SK-N-SH (cell line): ENCODE measurements at regions not wholly inside any gene's neighbourhood (a gene's known extent, or its start where the extent isn't known, plus 50 kb on each side); places are given as distances from the start of the nearest gene placed in this dataset.

Experiments used
- CTCF ChIA-PET: fragments of 300-600, 350-600 bp; formaldehyde crosslinking; extraction: SDS; loops from one replicate; lab custom pipeline; 2021; lab: Yijun Ruan, JAX
- POLR2A ChIA-PET: fragments of 350-600 bp; sonication (Branson Sonifier 250); formaldehyde crosslinking; extraction: SDS; loops from one replicate; lab custom pipeline; 2020; ENCODE audit warnings: antibody characterized with exemption, inconsistent platforms; lab: Yijun Ruan, JAX
- DNase-seq: peaks from one replicate; pipeline ENCODE4 v3.0.0; 2012
- H2AFZ ChIP-seq: fragments of 200-600 bp; sonication (generic); 2 replicates; pipeline ENCODE4 v1.8.1; 2016; ENCODE audit warnings: antibody characterized with exemption, mild to moderate bottlenecking, low read depth
- H3F3A ChIP-seq: fragments of 200-600 bp; sonication (generic); replicated peaks from 2 replicates; pipeline ENCODE3; 2016; ENCODE audit warnings: antibody characterized with exemption, mild to moderate bottlenecking; ENCODE audit not compliant: insufficient read depth
- H3K27ac ChIP-seq, 2 experiments: fragments of 200-500 bp in 1 of 2; fragments of 200-600 bp in 1 of 2; sonication (Bioruptor generic) in 1 of 2; sonication (generic), shearing (Covaris generic) in 1 of 2; 2 replicates each; pipeline versions ENCODE4 v1.5.1 to v1.6.1; 2014 to 2016; ENCODE audit warnings: low read depth in 2 of 2, inconsistent platforms in 1 of 2, low read length in 1 of 2, mild to moderate bottlenecking in 1 of 2, mixed read lengths in 1 of 2
- H3K27me3 ChIP-seq: fragments of 200-600 bp; sonication (generic), shearing (Covaris generic); 2 replicates; pipeline ENCODE4 v1.6.1; 2016; ENCODE audit warnings: mixed run types; ENCODE audit not compliant: insufficient read depth
- H3K36me3 ChIP-seq, 2 experiments: fragments of 200-500 bp in 1 of 2; fragments of 200-600 bp in 1 of 2; sonication (Bioruptor generic) in 1 of 2; sonication (generic) in 1 of 2; replicated peaks in 1 of 2; 2 replicates each; pipeline versions ENCODE3 to v1.5.1; 2014 to 2016; ENCODE audit warnings: low read length in 1 of 2, mild to moderate bottlenecking in 1 of 2; ENCODE audit not compliant: insufficient read depth in 2 of 2, control insufficient read depth in 1 of 2
- H3K4me1 ChIP-seq, 2 experiments: fragments of 200-500 bp in 1 of 2; fragments of 200-600 bp in 1 of 2; sonication (Bioruptor generic) in 1 of 2; sonication (generic), shearing (Covaris generic) in 1 of 2; 2 replicates each; pipeline versions ENCODE4 v1.5.1 to v1.6.1; 2014 to 2016; ENCODE audit warnings: low read depth in 1 of 2, low read length in 1 of 2, mixed run types in 1 of 2; ENCODE audit not compliant: insufficient read depth in 2 of 2, control insufficient read depth in 1 of 2
- H3K4me2 ChIP-seq: fragments of 200-600 bp; sonication (generic), shearing (Covaris generic); 2 replicates; pipeline ENCODE4 v1.6.1; 2017; ENCODE audit warnings: mixed run types
- H3K4me3 ChIP-seq, 2 experiments: fragments of 200-500 bp in 1 of 2; fragments of 200-600 bp in 1 of 2; sonication (Bioruptor generic) in 1 of 2; sonication (generic), shearing (Covaris generic) in 1 of 2; 2 replicates each; pipeline versions ENCODE4 v1.5.1 to v1.8.1; 2014 to 2016; ENCODE audit warnings: low read depth in 2 of 2, inconsistent platforms in 1 of 2, low read length in 1 of 2, mild to moderate bottlenecking in 1 of 2, mixed read lengths in 1 of 2, moderate library complexity in 1 of 2
- H3K79me2 ChIP-seq: fragments of 200-600 bp; sonication (generic); 2 replicates; pipeline ENCODE4 v1.8.1; 2017; ENCODE audit warnings: mild to moderate bottlenecking; ENCODE audit not compliant: insufficient read depth
- H3K9ac ChIP-seq: fragments of 200-600 bp; sonication (generic); 2 replicates; pipeline ENCODE4 v1.6.1; 2017; ENCODE audit warnings: mixed run types
- H3K9me2 ChIP-seq: fragments of 200-600 bp; sonication (generic); 2 replicates; pipeline ENCODE4 v1.6.1; 2017; ENCODE audit warnings: mixed run types
- H3K9me3 ChIP-seq: fragments of 200-600 bp; sonication (generic); 2 replicates; pipeline ENCODE4 v1.6.1; 2017; ENCODE audit warnings: mixed run types, mild to moderate bottlenecking, moderate library complexity
- H4K20me1 ChIP-seq: fragments of 200-600 bp; sonication (generic); 2 replicates; pipeline ENCODE4 v1.6.1; 2017; ENCODE audit warnings: mild to moderate bottlenecking, mixed run types; ENCODE audit not compliant: insufficient read depth
- ELF1 ChIP-seq: IDR thresholded peaks from 2 replicates; pipeline ENCODE4 v1.4.0; 2012
- EZH2phosphoT487 ChIP-seq: fragments of 200-600 bp; sonication (generic); IDR thresholded peaks from 2 replicates; pipeline ENCODE4 v1.6.1; 2017; ENCODE audit warnings: low read depth, mixed run types, mild to moderate bottlenecking, antibody characterized with exemption, moderate library complexity, borderline replicate concordance
- FOXJ3 ChIP-seq: sonication (generic); formaldehyde crosslinking; IDR thresholded peaks from 2 replicates; pipeline ENCODE4 v1.5.1; 2020; ENCODE audit warnings: mild to moderate bottlenecking, missing genetic modification reagents
- FOXM1 ChIP-seq: IDR thresholded peaks from 2 replicates; pipeline ENCODE4 v1.4.0; 2012; ENCODE audit warnings: low read depth, mild to moderate bottlenecking
- GABPA ChIP-seq: IDR thresholded peaks from 2 replicates; pipeline ENCODE4 v1.4.0; 2012; ENCODE audit warnings: low read depth, mild to moderate bottlenecking
- GATA2 ChIP-seq: sonication (generic); formaldehyde crosslinking; IDR thresholded peaks from 2 replicates; pipeline ENCODE4 v1.5.0; 2020; ENCODE audit warnings: mild to moderate bottlenecking, missing genetic modification reagents
- MXI1 ChIP-seq: IDR thresholded peaks from 2 replicates; pipeline ENCODE4 v1.6.1; 2012; ENCODE audit warnings: mild to moderate bottlenecking, low read depth, low read length, improper control_type of control experiment
- NFIC ChIP-seq: IDR thresholded peaks from 2 replicates; pipeline ENCODE4 v1.4.0; 2012; ENCODE audit warnings: borderline replicate concordance
- NRF1 ChIP-seq: IDR thresholded peaks from 2 replicates; pipeline ENCODE4 v1.6.1; 2012; ENCODE audit warnings: low read depth, mild to moderate bottlenecking, low read length
- POLR2AphosphoS5 ChIP-seq: IDR thresholded peaks from 2 replicates; pipeline ENCODE4 v1.6.1; 2012; ENCODE audit warnings: low read depth, low read length
- RAD21 ChIP-seq: IDR thresholded peaks from 2 replicates; pipeline ENCODE4 v1.6.1; 2012; ENCODE audit warnings: mild to moderate bottlenecking, low read length
- RXRA ChIP-seq: IDR thresholded peaks from 2 replicates; pipeline ENCODE4 v1.4.0; 2012; ENCODE audit warnings: low read depth, mild to moderate bottlenecking, borderline replicate concordance
- SIN3A ChIP-seq: IDR thresholded peaks from 2 replicates; pipeline ENCODE4 v1.6.1; 2012; ENCODE audit warnings: low read depth, mild to moderate bottlenecking, low read length, moderate library complexity, borderline replicate concordance
- TAF1 ChIP-seq: IDR thresholded peaks from 2 replicates; pipeline ENCODE4 v1.6.1; 2012; ENCODE audit warnings: low read depth, mild to moderate bottlenecking, low read length, moderate library complexity, borderline replicate concordance
- TCF12 ChIP-seq: IDR thresholded peaks from 2 replicates; pipeline ENCODE4 v1.4.0; 2012
- USF1 ChIP-seq: IDR thresholded peaks from 2 replicates; pipeline ENCODE4 v1.4.0; 2012; ENCODE audit warnings: low read depth, borderline replicate concordance
- whole genome bisulfite sequencing: methylation state at CpG from one replicate; pipeline ENCODE4 v1.1.6; 2017; ENCODE audit warnings: low lambda C conversion rate; 5-methylcytosine and 5-hydroxymethylcytosine counted together
- TF ChIP-seq, protein P1 (sequence below): IDR thresholded peaks from 2 replicates; pipeline ENCODE4 v1.4.0; 2012; ENCODE audit warnings: low read depth
- TF ChIP-seq, protein P2 (sequence below): fragments of 200-600 bp; sonication (generic); IDR thresholded peaks from 2 replicates; pipeline ENCODE4 v1.6.1; 2017; ENCODE audit warnings: antibody characterized with exemption, mild to moderate bottlenecking, moderate library complexity
- TF ChIP-seq, protein P3 (sequence below): fragments of 150-350 bp; IDR thresholded peaks from 2 replicates; pipeline ENCODE4 v1.6.1; 2017; ENCODE audit warnings: antibody characterized with exemption, low read length, low read depth, borderline replicate concordance

GRCh38 chr6:122081921-122082320 lies 317.5 kb upstream of the HSF2 start:
- Histone ChIP-seq H3K9me3 (no peaks in the 10 kb centered on the region), H3K79me2 (no peaks in the 10 kb centered on the region), H3F3A (no peaks in the 10 kb centered on the region), H3K4me3 (no peak overlapping the region; a peak in 1 of 4 replicates), H3K9me2 (no peaks in the 10 kb centered on the region; the same call in 1 of the 2 replicates), H3K4me1 (no peaks in the 10 kb centered on the region; a peak in 2 of 4 replicates), H2AFZ (peak overlapping the region; percentile 87; the same call in 1 of the 2 replicates), H3K9ac (no peak overlapping the region), H3K4me2 (0 out of 2 replicates have a peak overlapping the region, but pooled peaks have one; percentile 8), H3K36me3 (no peaks in the 10 kb centered on the region), H3K27ac (no peak overlapping the region), H4K20me1 (no peaks in the 10 kb centered on the region), H3K27me3 (no peaks in the 10 kb centered on the region)
- ChIA-PET CTCF (interaction anchor here (1.3 kb wide), 1 partner anchor 232 kb away, joined by 3 read pairs; no protein-coding TSS in a partner anchor), POLR2A (no interaction called here)
- DNase-seq = no peak
- 60% methylated on average over 5 of the region's 5 CpGs for WGBS
- no peak for TF ChIP-seq TCF12

DNA sequence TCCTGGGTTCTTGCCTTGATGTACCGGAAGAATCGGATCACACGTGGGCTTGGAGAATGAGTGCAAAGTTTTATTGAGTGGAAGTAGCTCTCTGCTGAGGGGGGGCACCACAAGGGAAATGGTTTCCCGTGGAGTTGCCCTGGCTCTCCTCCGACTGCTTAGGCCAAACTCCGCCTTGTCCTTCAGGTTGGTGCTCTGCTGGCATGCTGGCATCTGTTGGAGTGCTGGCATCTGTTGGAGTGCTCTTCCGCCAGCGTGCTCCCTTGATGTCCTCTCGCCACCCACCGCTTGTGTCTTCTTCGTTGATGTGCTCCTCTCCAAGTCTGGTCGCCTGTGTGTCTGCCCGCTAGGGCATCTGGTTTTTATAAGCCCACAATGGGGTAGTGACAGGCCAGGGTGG lies 317.1 kb upstream of the HSF2 start:
- WGBS = 89% methylated on average over 12 of the region's 13 CpGs
- no peak for DNase-seq
- H3K4me3 ChIP-seq = no peak overlapping the region
- H3K9me3 ChIP-seq = no peaks in the 10 kb centered on the region
- no peaks in the 10 kb centered on the region; a peak in 2 of 4 replicates for H3K4me1 ChIP-seq
- TF ChIP-seq RXRA (no peak), NRF1 (no peak), POLR2AphosphoS5 (no peak)
- TF ChIP-seq, protein P1, sequence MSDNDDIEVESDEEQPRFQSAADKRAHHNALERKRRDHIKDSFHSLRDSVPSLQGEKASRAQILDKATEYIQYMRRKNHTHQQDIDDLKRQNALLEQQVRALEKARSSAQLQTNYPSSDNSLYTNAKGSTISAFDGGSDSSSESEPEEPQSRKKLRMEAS = no peak
- no peaks in the 10 kb centered on the region for H3F3A ChIP-seq
- ChIA-PET POLR2A (no interaction called here), CTCF (no interaction called here)
- H3K9me2 ChIP-seq = no peaks in the 10 kb centered on the region; the same call in 1 of the 2 replicates
- no peaks in the 10 kb centered on the region for H3K79me2 ChIP-seq
- H3K36me3 ChIP-seq = no peaks in the 10 kb centered on the region
- H3K27me3 ChIP-seq = no peaks in the 10 kb centered on the region
- 0 out of 2 replicates have a peak overlapping the region, but pooled peaks have one; percentile 8 for H3K4me2 ChIP-seq
- H4K20me1 ChIP-seq = no peaks in the 10 kb centered on the region
- H3K27ac ChIP-seq = no peak overlapping the region
- 0 out of 2 replicates have a peak overlapping the region, but pooled peaks have one; percentile 87 for H2AFZ ChIP-seq
- no peak overlapping the region for H3K9ac ChIP-seq

GRCh38 chr6:122092366-122092765 lies 307.1 kb upstream of the HSF2 start:
- CTCF ChIA-PET = no interaction called here
- Histone ChIP-seq H3K9ac (no peak overlapping the region), H2AFZ (no peak overlapping the region), H3F3A (no peaks in the 10 kb centered on the region), H3K9me3 (no peaks in the 10 kb centered on the region), H4K20me1 (no peaks in the 10 kb centered on the region), H3K4me2 (no peak overlapping the region), H3K27me3 (no peaks in the 10 kb centered on the region), H3K4me3 (no peak overlapping the region), H3K79me2 (no peaks in the 10 kb centered on the region), H3K9me2 (no peaks in the 10 kb centered on the region), H3K27ac (no peak overlapping the region), H3K36me3 (no peaks in the 10 kb centered on the region), H3K4me1 (no peaks in the 10 kb centered on the region)
- POLR2A ChIA-PET = no interaction called here
- no peak for DNase-seq
- 39% methylated on average over 1 of the region's 1 CpG for WGBS
- TF ChIP-seq FOXJ3 (CRISPR knock-in tag) = no peak
- TF ChIP-seq GABPA = no peak
- TF ChIP-seq MXI1 = no peak
- TF ChIP-seq ELF1 = no peak
- TF ChIP-seq USF1 = no peak
- TF ChIP-seq EZH2phosphoT487 = no peak
- TF ChIP-seq NFIC = no peak
- TF ChIP-seq RAD21 = no peak
- no peak for TF ChIP-seq SIN3A
- no peak for TF ChIP-seq POLR2AphosphoS5
- TF ChIP-seq TCF12 = no peak
- TF ChIP-seq, protein P1 = no peak
- TF ChIP-seq TAF1 = no peak
- TF ChIP-seq, protein P2, sequence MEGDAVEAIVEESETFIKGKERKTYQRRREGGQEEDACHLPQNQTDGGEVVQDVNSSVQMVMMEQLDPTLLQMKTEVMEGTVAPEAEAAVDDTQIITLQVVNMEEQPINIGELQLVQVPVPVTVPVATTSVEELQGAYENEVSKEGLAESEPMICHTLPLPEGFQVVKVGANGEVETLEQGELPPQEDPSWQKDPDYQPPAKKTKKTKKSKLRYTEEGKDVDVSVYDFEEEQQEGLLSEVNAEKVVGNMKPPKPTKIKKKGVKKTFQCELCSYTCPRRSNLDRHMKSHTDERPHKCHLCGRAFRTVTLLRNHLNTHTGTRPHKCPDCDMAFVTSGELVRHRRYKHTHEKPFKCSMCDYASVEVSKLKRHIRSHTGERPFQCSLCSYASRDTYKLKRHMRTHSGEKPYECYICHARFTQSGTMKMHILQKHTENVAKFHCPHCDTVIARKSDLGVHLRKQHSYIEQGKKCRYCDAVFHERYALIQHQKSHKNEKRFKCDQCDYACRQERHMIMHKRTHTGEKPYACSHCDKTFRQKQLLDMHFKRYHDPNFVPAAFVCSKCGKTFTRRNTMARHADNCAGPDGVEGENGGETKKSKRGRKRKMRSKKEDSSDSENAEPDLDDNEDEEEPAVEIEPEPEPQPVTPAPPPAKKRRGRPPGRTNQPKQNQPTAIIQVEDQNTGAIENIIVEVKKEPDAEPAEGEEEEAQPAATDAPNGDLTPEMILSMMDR = no peak
- TF ChIP-seq GATA2 = no peak
- TF ChIP-seq, protein P3, sequence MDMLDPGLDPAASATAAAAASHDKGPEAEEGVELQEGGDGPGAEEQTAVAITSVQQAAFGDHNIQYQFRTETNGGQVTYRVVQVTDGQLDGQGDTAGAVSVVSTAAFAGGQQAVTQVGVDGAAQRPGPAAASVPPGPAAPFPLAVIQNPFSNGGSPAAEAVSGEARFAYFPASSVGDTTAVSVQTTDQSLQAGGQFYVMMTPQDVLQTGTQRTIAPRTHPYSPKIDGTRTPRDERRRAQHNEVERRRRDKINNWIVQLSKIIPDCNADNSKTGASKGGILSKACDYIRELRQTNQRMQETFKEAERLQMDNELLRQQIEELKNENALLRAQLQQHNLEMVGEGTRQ = no peak
- no peak for TF ChIP-seq FOXM1
